ENCODE measurements at regions not wholly inside any gene's neighbourhood (a gene's known extent, or its start where the extent isn't known, plus 50 kb on each side); places are given as distances from the start of the nearest gene placed in this dataset.
"Not testable (repeated sequence)": the region's sequence is repeated elsewhere in the genome, so short reads cannot be mapped to it uniquely, and the experiment has no call there.

- TF ChIP-seq MITF (IDR thresholded peaks at IDR 0.05); SMC3 (conservative IDR thresholded peaks at IDR 0.05; ENCODE audit: insufficient read depth, low read depth, low read length); CAMTA2 (CRISPR knock-in tag; conservative IDR thresholded peaks at IDR 0.05): not testable (repeated sequence)
Observed at GRCh38 chr13:18322821-18323220, 858.8 kb downstream of the TUBA3C start.

All from K562 (cell line).